GM12892 (cell line): ENCODE measurements at regions not wholly inside any gene's neighbourhood (a gene's known extent, or its start where the extent isn't known, plus 50 kb on each side); places are given as distances from the start of the nearest gene placed in this dataset.

Experiments used
- POLR2A ChIP-seq: IDR thresholded peaks from 2 replicates; pipeline ENCODE4 v1.6.1; 2011; ENCODE audit warnings: low read depth, low read length, control low read depth
- POLR2AphosphoS5 ChIP-seq: IDR thresholded peaks from 2 replicates; pipeline ENCODE4 v1.6.1; 2011; ENCODE audit warnings: low read depth, low read length, control low read depth
- TAF1 ChIP-seq: IDR thresholded peaks from 2 replicates; pipeline ENCODE4 v1.6.1; 2011; ENCODE audit warnings: low read depth, mild to moderate bottlenecking, control low read depth, low read length, borderline replicate concordance

- no peak for TF ChIP-seq POLR2A
- TF ChIP-seq TAF1: no peak
- no peak for TF ChIP-seq POLR2AphosphoS5
Measured at GRCh38 chrX:6468706-6469105, 66.2 kb downstream of the VCX3A start.
